HUES6 (cell line): ENCODE measurements at regions not wholly inside any gene's neighbourhood (a gene's known extent, or its start where the extent isn't known, plus 50 kb on each side); places are given as distances from the start of the nearest gene placed in this dataset.
"Not testable (repeated sequence)": the region's sequence is repeated elsewhere in the genome, so short reads cannot be mapped to it uniquely, and the experiment has no call there.

Experiments used
- H3K27ac ChIP-seq: 2 replicates; pipeline ENCODE4 v1.7.0; 2013; ENCODE audit warnings: low read depth, mild to moderate bottlenecking, low read length, inconsistent platforms
- H3K27me3 ChIP-seq: 2 replicates; pipeline ENCODE4 v1.6.1; 2013; ENCODE audit warnings: low read length; ENCODE audit not compliant: control insufficient read depth, insufficient read depth
- H3K36me3 ChIP-seq: 2 replicates; pipeline ENCODE4 v1.6.1; 2013; ENCODE audit warnings: low read length; ENCODE audit not compliant: control insufficient read depth, insufficient read depth
- H3K4me1 ChIP-seq: 2 replicates; pipeline ENCODE4 v1.6.1; 2013; ENCODE audit warnings: low read length; ENCODE audit not compliant: control insufficient read depth, insufficient read depth
- H3K4me3 ChIP-seq: 2 replicates; pipeline ENCODE4 v1.5.1; 2013; ENCODE audit warnings: low read depth, low read length
- H3K9ac ChIP-seq: one replicate; pipeline ENCODE4 v1.6.1; 2013; ENCODE audit warnings: mild to moderate bottlenecking, low read length
- H3K9me3 ChIP-seq: 2 replicates; pipeline ENCODE4 v1.6.1; 2013; ENCODE audit warnings: low read depth, low read length; ENCODE audit not compliant: control insufficient read depth, insufficient read depth

- H3K4me1 ChIP-seq: peaks cover 12% of the 10 kb centered on the region; the same call in 1 of the 2 replicates
- H3K27me3 ChIP-seq: no peaks in the 10 kb centered on the region; the same call in 1 of the 2 replicates
- peaks cover 8% of the 10 kb centered on the region for H3K9me3 ChIP-seq
- H3K4me3 ChIP-seq: no peak overlapping the region
- H3K9ac ChIP-seq: no peak overlapping the region
- no peaks in the 10 kb centered on the region for H3K36me3 ChIP-seq
- no peak overlapping the region for H3K27ac ChIP-seq
Observed at GRCh38 chr22:27318516-27318915, 483.0 kb downstream of the MN1 start.

- no peak overlapping the region for H3K9ac ChIP-seq
- no peaks in the 10 kb centered on the region for H3K4me1 ChIP-seq
- H3K9me3 ChIP-seq: peaks cover 8% of the 10 kb centered on the region
- no peak overlapping the region for H3K4me3 ChIP-seq
- no peaks in the 10 kb centered on the region; the same call in 1 of the 2 replicates for H3K27me3 ChIP-seq
- no peak overlapping the region for H3K27ac ChIP-seq
- no peaks in the 10 kb centered on the region for H3K36me3 ChIP-seq
Observed at GRCh38 chr22:27323661-27324060, 477.9 kb downstream of the MN1 start.

DNA sequence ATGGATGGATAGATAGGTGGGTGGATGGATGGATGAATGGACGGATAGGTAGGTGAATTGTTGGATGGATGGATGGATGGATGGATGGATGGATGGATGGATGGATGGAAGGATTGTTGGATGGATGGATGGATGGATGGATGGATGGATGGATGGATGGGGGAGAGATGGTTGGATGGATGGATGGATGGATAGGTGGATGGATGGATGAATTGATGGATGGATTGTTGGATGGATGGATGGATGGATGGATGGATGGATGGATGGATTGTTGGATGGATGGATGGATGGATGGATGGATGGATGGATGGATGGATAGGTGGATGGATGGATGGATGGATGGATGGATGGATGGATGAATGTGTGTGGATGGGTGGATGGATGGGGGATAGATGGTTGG, 476.6 kb downstream of the MN1 start:
- not testable (repeated sequence) for H3K27ac ChIP-seq, H3K36me3 ChIP-seq, H3K4me1 ChIP-seq, H3K9ac ChIP-seq, H3K4me3 ChIP-seq, H3K9me3 ChIP-seq, H3K27me3 ChIP-seq

DNA sequence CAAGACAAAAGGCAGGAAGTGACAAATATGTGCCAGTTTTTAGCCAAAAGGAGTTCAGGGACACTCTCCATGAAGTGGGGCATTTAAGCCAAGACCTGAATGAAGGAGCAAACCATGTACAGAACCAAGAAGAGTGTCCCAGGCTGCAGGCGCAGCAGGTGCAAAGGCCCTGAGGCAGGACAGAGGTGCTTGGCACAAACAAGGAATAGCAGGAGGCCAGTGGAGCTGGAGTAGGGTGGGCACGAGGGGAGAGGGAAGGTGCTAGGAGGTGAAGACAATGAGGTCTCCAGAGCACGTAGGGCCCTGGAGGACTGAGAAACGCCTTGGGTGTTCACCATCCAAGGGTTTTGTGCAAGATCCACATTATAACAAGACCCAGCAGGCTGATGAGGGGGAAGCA, 474.1 kb downstream of the MN1 start:
- peaks cover 8% of the 10 kb centered on the region for H3K4me1 ChIP-seq

GRCh38 chr22:27327981-27328721, 473.4 kb downstream of the MN1 start:
- no peak overlapping the region for H3K27ac ChIP-seq
- no peak overlapping the region for H3K9ac ChIP-seq
- peaks cover 4% of the 10 kb centered on the region; the same call in 1 of the 2 replicates for H3K9me3 ChIP-seq
- H3K36me3 ChIP-seq: no peaks in the 10 kb centered on the region
- no peak overlapping the region for H3K4me3 ChIP-seq
- H3K27me3 ChIP-seq: peaks cover 10% of the 10 kb centered on the region
- peaks cover 8% of the 10 kb centered on the region for H3K4me1 ChIP-seq

More for the DNA sequence above, 474.1 kb downstream of the MN1 start:
- Histone ChIP-seq H3K27ac (no peak overlapping the region), H3K4me3 (no peak overlapping the region), H3K27me3 (peaks cover 10% of the 10 kb centered on the region), H3K9me3 (no peaks in the 10 kb centered on the region), H3K9ac (no peak overlapping the region), H3K36me3 (no peaks in the 10 kb centered on the region)

GRCh38 chr22:27329131-27329850, 472.3 kb downstream of the MN1 start:
- Histone ChIP-seq H3K9ac (no peak overlapping the region), H3K4me1 (peaks cover 8% of the 10 kb centered on the region), H3K9me3 (peaks cover 5% of the 10 kb centered on the region; the same call in 1 of the 2 replicates), H3K4me3 (no peak overlapping the region), H3K36me3 (no peaks in the 10 kb centered on the region), H3K27me3 (peaks cover 10% of the 10 kb centered on the region), H3K27ac (no peak overlapping the region)

DNA sequence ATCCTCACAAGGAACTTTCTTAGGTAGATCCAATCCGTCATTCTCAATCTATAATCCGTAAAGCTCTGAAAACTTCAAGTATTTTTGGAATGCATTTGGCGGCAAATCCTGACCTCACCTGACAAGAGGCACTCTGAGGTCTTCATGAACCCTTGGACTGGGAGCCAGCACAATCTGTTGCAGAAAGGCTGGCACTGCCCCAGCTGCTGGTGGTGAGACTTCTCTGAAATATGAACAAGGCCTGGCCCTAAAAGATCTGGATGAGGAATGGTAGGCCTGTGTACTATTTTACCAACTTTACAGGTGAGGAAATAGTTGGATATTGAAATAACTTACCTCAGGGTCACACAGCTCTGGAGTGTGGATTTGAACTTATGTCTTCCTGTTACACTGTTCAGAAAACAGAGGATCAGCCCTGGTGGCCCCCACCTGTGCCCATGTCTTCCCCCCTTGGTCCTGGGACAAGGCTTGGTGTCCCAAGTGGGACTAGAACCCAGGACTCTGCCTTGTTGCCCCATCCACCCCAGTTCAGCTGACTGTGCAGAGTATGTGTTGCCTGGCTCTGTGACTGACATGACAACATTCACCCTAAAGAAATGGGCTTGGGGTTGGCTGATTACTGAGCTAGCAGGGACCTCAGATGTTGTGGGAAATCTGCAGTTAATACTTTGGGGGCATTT, 471.4 kb downstream of the MN1 start:
- Histone ChIP-seq H3K9me3 (peaks cover 5% of the 10 kb centered on the region; the same call in 1 of the 2 replicates), H3K36me3 (no peaks in the 10 kb centered on the region), H3K27ac (no peak overlapping the region), H3K9ac (no peak overlapping the region), H3K4me3 (no peak overlapping the region), H3K4me1 (peaks cover 8% of the 10 kb centered on the region), H3K27me3 (peaks cover 12% of the 10 kb centered on the region)

DNA sequence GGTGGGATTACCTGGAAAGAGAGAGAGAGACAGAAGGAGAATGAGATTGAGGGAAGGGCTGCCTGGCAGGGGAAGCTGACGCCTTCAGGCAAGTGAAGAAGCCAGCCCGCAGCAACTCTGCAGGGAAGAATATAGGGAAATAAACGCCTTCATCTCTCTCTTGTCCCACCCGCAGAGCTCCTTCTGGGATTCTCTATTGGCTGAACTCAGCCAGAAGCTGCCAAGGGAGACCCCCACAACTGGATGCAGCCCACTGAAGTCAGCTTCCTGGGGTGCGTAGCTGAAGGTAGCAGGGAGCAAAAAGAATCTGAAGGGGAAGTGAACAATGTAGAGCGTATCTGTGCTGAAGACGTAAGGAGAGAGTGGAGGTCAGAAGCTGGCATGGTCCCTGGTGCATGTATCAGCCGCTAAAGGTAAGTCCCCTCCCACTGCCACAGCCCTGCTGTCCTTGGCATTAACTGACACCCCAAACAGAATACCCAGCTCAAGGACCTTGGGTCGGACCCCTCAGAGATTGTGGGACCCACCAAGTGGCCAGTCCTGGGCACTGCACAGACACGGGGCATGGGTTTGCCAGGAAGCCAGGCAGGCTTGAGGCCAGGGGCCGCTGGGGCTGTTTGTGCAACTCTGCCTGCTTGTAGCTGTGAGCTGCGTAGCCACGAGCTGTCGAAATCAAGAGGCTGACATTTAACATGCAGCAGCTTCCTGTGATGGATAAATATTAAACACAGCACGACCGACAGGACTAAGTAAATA, 469.9 kb downstream of the MN1 start:
- H3K27ac ChIP-seq: no peak overlapping the region
- H3K9me3 ChIP-seq: peaks cover 5% of the 10 kb centered on the region; the same call in 1 of the 2 replicates
- H3K27me3 ChIP-seq: peaks cover 13% of the 10 kb centered on the region
- H3K9ac ChIP-seq: no peak overlapping the region
- no peaks in the 10 kb centered on the region for H3K36me3 ChIP-seq
- H3K4me3 ChIP-seq: no peak overlapping the region
- peaks cover 8% of the 10 kb centered on the region for H3K4me1 ChIP-seq

- Histone ChIP-seq H3K27ac (no peak overlapping the region), H3K4me1 (peaks cover 20% of the 10 kb centered on the region), H3K27me3 (peaks cover 20% of the 10 kb centered on the region), H3K36me3 (no peaks in the 10 kb centered on the region), H3K4me3 (no peak overlapping the region), H3K9me3 (peaks cover 5% of the 10 kb centered on the region; the same call in 1 of the 2 replicates), H3K9ac (no peak overlapping the region)
Observed at GRCh38 chr22:27335102-27335660, 466.4 kb downstream of the MN1 start.
